Transverse colon (tissue), 4 donors: ENCODE measurements at regions not wholly inside any gene's neighbourhood (a gene's known extent, or its start where the extent isn't known, plus 50 kb on each side); places are given as distances from the start of the nearest gene placed in this dataset.

Experiments
- CTCF ChIP-seq, 5 experiments: fragments of 200-600 bp in 3 of 5; fragments of 450-650 bp in 2 of 5; sonication (generic) in 3 of 5; IDR thresholded peaks; 1 replicate in 2 of 5; 2 replicates in 3 of 5; pipeline ENCODE4 v1.5.1; 2016 to 2017; ENCODE audit warnings: antibody characterized with exemption in 5 of 5, inconsistent platforms in 3 of 5, mild to moderate bottlenecking in 2 of 5, moderate library complexity in 1 of 5
- EP300 ChIP-seq: sonication (generic); formaldehyde crosslinking; IDR thresholded peaks from one replicate; pipeline ENCODE4 v1.6.1; 2017; ENCODE audit warnings: antibody characterized with exemption, low read depth
- POLR2A ChIP-seq: fragments of 450-650 bp; IDR thresholded peaks from one replicate; pipeline ENCODE4 v1.6.1; 2016; ENCODE audit warnings: antibody characterized with exemption, mild to moderate bottlenecking, moderate library complexity
- POLR2AphosphoS5 ChIP-seq, 3 donors: sonication (generic); formaldehyde crosslinking; IDR thresholded peaks; one replicate each; pipeline ENCODE4 v1.6.1; 2016; ENCODE audit warnings: antibody characterized with exemption in 3 of 3

GRCh38 chr6:56718236-56718635, 75.5 kb upstream of the DST start:
- TF ChIP-seq CTCF (IDR thresholded peaks at IDR 0.05) (no peak), EP300 (no peak), POLR2A (no peak), POLR2AphosphoS5 (IDR thresholded peaks at IDR 0.05) (no peak)
